ENCODE measurements at regions not wholly inside any gene's neighbourhood (a gene's known extent, or its start where the extent isn't known, plus 50 kb on each side); places are given as distances from the start of the nearest gene placed in this dataset.

DNA sequence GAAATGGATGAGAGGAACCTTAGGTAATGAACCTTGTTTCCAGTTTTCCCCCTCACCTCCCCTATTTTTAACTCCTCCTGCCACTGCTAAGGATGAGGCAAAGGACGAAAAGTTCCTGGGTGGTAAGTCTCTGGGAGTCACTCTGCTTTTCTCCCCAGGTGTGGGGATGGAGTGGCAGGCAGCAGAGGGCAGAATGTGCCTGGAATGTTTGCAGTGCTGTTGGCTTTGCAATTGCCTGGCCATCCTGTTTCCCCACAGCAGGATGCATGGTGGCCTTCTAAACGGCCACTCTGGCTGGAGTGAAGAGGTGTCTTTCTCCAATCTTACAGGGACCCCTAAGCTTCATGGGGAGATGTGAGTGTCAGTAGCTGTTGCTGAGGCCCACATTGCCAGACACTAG, 432.5 kb upstream of the ZFHX3 start (continued):
- TF ChIP-seq RFX5 (IDR thresholded peaks at IDR 0.05; ENCODE audit: borderline replicate concordance, low read depth, low read length), result no peak
- no peak for TF ChIP-seq BACH1 (IDR thresholded peaks at IDR 0.05; ENCODE audit: low read length)
- no peak for TF ChIP-seq CBX8 (IDR thresholded peaks at IDR 0.05; ENCODE audit: borderline replicate concordance, low read depth, low read length)

Data from H1 (cell line).